HepG2 (cell line): ENCODE measurements at regions not wholly inside any gene's neighbourhood (a gene's known extent, or its start where the extent isn't known, plus 50 kb on each side); places are given as distances from the start of the nearest gene placed in this dataset.

Experiments
- CC2D1A ChIP-seq: sonication (generic); formaldehyde crosslinking; IDR thresholded peaks from 2 replicates; pipeline ENCODE4 v1.8.1; 2023; ENCODE audit warnings: mild to moderate bottlenecking, missing genetic modification reagents
- CREB1 ChIP-seq, 2 experiments: fragments of 450-650 bp in 1 of 2; IDR thresholded peaks; 2 replicates each; pipeline ENCODE4 v1.6.1; 2016 to 2017; ENCODE audit warnings: control low read depth in 1 of 2, mild to moderate bottlenecking in 1 of 2, missing compliant biosample characterization in 1 of 2, missing genetic modification characterization in 1 of 2
- FOSL2 ChIP-seq: sonication (generic); formaldehyde crosslinking; IDR thresholded peaks from 2 replicates; pipeline ENCODE4 v1.4.0; 2020; ENCODE audit warnings: missing genetic modification reagents
- GFI1 ChIP-seq: sonication (generic); formaldehyde crosslinking; IDR thresholded peaks from 2 replicates; pipeline ENCODE4 v1.5.0; 2020; ENCODE audit warnings: missing genetic modification reagents, mild to moderate bottlenecking, borderline replicate concordance
- IKZF4 ChIP-seq: sonication (generic); formaldehyde crosslinking; IDR thresholded peaks from 2 replicates; pipeline ENCODE4 v1.5.1; 2020; ENCODE audit warnings: borderline replicate concordance, mild to moderate bottlenecking, low read depth, missing genetic modification reagents; ENCODE audit errors: not compliant biosample characterization
- KDM3A ChIP-seq: IDR thresholded peaks from 2 replicates; pipeline ENCODE4 v1.6.1; 2018; ENCODE audit warnings: low read depth, missing compliant biosample characterization
- SAP130 ChIP-seq: IDR thresholded peaks from 2 replicates; pipeline ENCODE4 v1.6.1; 2016; ENCODE audit warnings: low read depth
- SYNCRIP ChIP-seq: fragments of 200-400 bp; formaldehyde crosslinking; IDR thresholded peaks from 2 replicates; pipeline ENCODE4 v1.6.1; 2018; ENCODE audit warnings: mild to moderate bottlenecking, low read depth, low read length; ENCODE audit not compliant: insufficient read depth
- TBL1XR1 ChIP-seq: fragments of 150-350 bp; IDR thresholded peaks from 2 replicates; pipeline ENCODE4 v1.6.1; 2014; ENCODE audit warnings: borderline replicate concordance, low read length; ENCODE audit not compliant: partially characterized antibody
- ZKSCAN1 ChIP-seq: fragments of 150-350 bp; IDR thresholded peaks from 2 replicates; pipeline ENCODE4 v1.6.1; 2014; ENCODE audit warnings: low read length
- ZNF138 ChIP-seq: sonication (generic); formaldehyde crosslinking; IDR thresholded peaks from 2 replicates; pipeline ENCODE4 v1.5.0; 2020; ENCODE audit warnings: mild to moderate bottlenecking, low read depth, missing genetic modification reagents
- ZNF441 ChIP-seq: sonication (generic); formaldehyde crosslinking; IDR thresholded peaks from 2 replicates; pipeline ENCODE4 v1.7.0; 2021; ENCODE audit warnings: missing genetic modification reagents, borderline replicate concordance
- ZNF557 ChIP-seq: sonication (generic); formaldehyde crosslinking; IDR thresholded peaks from 2 replicates; pipeline ENCODE4 v1.4.0; 2020; ENCODE audit warnings: missing genetic modification reagents
- ZSCAN20 ChIP-seq: sonication (generic); formaldehyde crosslinking; IDR thresholded peaks from 2 replicates; pipeline ENCODE4 v1.4.0; 2020; ENCODE audit warnings: missing genetic modification reagents, mild to moderate bottlenecking, borderline replicate concordance
- TF ChIP-seq, protein P1 (sequence below): sonication (generic); formaldehyde crosslinking; conservative IDR thresholded peaks from 2 replicates; pipeline ENCODE4 v1.8.0; 2022; ENCODE audit warnings: mild to moderate bottlenecking, moderate library complexity, missing genetic modification reagents
- TF ChIP-seq, protein P2 (sequence below): sonication (generic); formaldehyde crosslinking; conservative IDR thresholded peaks from 2 replicates; pipeline ENCODE4 v1.4.0; 2020; ENCODE audit warnings: missing genetic modification reagents
- TF ChIP-seq, protein P3 (sequence below): sonication (generic); formaldehyde crosslinking; conservative IDR thresholded peaks from 2 replicates; pipeline ENCODE4 v1.8.1; 2023; ENCODE audit warnings: missing genetic modification reagents
- TF ChIP-seq, protein P4 (sequence below): sonication (generic); formaldehyde crosslinking; conservative IDR thresholded peaks from 2 replicates; pipeline ENCODE4 v1.4.0; 2020; ENCODE audit warnings: missing genetic modification reagents
- TF ChIP-seq, protein P5 (sequence below): sonication (generic); formaldehyde crosslinking; IDR thresholded peaks from 2 replicates; pipeline ENCODE4 v1.4.0; 2020; ENCODE audit warnings: mild to moderate bottlenecking, missing genetic modification reagents
- TF ChIP-seq, protein P6 (sequence below): sonication (generic); formaldehyde crosslinking; conservative IDR thresholded peaks from 2 replicates; pipeline ENCODE4 v1.4.0; 2020; ENCODE audit warnings: missing genetic modification reagents

DNA sequence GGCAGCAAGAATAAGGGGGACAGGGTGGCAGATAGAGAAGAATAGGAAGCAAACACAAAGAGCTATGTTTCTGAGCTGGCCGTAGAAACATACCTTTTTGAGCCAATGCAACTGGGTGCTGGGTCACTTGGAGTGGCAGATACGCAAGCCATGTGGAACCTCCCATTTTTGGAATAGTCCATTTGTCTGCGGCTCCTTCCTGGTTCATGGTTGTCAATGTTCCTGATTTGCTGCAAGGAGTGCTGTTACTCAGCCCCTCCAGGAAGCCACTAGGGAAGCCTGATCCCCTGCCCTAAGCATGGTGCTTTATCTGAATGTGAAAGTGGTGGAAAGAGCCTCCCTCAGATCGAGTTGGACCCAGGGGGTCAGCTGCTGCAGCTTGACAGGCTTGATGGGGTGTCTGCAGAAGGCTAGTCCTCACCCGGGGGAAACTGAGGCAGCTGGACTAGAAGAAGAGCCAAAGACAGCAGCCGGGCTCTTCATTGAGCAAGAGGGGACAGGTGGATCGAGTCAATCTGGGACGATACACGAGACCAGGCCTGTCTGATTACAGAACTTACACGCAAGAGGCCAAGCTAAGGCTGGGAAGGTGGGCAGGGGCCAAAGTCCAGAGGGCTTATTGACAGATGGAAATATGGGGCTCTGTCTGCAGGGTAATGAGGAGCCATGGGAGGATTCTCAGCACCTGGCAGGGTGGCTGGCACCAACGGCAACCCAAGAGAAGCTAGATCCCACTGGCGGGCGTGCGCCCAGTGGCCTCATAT, 57.4 kb upstream of the CTNNBL1 start (continued):
- TF ChIP-seq, protein P1, sequence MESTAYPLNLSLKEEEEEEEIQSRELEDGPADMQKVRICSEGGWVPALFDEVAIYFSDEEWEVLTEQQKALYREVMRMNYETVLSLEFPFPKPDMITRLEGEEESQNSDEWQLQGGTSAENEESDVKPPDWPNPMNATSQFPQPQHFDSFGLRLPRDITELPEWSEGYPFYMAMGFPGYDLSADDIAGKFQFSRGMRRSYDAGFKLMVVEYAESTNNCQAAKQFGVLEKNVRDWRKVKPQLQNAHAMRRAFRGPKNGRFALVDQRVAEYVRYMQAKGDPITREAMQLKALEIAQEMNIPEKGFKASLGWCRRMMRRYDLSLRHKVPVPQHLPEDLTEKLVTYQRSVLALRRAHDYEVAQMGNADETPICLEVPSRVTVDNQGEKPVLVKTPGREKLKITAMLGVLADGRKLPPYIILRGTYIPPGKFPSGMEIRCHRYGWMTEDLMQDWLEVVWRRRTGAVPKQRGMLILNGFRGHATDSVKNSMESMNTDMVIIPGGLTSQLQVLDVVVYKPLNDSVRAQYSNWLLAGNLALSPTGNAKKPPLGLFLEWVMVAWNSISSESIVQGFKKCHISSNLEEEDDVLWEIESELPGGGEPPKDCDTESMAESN, result no peak
- TF ChIP-seq, protein P2, sequence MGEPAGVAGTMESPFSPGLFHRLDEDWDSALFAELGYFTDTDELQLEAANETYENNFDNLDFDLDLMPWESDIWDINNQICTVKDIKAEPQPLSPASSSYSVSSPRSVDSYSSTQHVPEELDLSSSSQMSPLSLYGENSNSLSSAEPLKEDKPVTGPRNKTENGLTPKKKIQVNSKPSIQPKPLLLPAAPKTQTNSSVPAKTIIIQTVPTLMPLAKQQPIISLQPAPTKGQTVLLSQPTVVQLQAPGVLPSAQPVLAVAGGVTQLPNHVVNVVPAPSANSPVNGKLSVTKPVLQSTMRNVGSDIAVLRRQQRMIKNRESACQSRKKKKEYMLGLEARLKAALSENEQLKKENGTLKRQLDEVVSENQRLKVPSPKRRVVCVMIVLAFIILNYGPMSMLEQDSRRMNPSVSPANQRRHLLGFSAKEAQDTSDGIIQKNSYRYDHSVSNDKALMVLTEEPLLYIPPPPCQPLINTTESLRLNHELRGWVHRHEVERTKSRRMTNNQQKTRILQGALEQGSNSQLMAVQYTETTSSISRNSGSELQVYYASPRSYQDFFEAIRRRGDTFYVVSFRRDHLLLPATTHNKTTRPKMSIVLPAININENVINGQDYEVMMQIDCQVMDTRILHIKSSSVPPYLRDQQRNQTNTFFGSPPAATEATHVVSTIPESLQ (CRISPR knock-in tag), result no peak
- TF ChIP-seq TBL1XR1 (no peak), FOSL2 (no peak; the same call in 1 of the 2 replicates), ZKSCAN1 (no peak), GFI1 (CRISPR knock-in tag) (no peak), ZNF138 (CRISPR knock-in tag) (no peak), CREB1 (IDR thresholded peaks at IDR 0.05) (no peak), CREB1 (CRISPR knock-in tag; IDR thresholded peaks at IDR 0.05) (no peak), ZNF441 (CRISPR knock-in tag) (no peak), CC2D1A (CRISPR knock-in tag) (no peak), ZSCAN20 (CRISPR knock-in tag) (no peak), SYNCRIP (no peak), SAP130 (CRISPR knock-in tag) (peak; percentile 27; the same call in 1 of the 2 replicates), IKZF4 (CRISPR knock-in tag) (no peak), KDM3A (CRISPR knock-in tag) (no peak), ZNF557 (no peak)
- TF ChIP-seq, protein P3, sequence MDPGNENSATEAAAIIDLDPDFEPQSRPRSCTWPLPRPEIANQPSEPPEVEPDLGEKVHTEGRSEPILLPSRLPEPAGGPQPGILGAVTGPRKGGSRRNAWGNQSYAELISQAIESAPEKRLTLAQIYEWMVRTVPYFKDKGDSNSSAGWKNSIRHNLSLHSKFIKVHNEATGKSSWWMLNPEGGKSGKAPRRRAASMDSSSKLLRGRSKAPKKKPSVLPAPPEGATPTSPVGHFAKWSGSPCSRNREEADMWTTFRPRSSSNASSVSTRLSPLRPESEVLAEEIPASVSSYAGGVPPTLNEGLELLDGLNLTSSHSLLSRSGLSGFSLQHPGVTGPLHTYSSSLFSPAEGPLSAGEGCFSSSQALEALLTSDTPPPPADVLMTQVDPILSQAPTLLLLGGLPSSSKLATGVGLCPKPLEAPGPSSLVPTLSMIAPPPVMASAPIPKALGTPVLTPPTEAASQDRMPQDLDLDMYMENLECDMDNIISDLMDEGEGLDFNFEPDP (CRISPR knock-in tag), result no peak
- TF ChIP-seq, protein P4, sequence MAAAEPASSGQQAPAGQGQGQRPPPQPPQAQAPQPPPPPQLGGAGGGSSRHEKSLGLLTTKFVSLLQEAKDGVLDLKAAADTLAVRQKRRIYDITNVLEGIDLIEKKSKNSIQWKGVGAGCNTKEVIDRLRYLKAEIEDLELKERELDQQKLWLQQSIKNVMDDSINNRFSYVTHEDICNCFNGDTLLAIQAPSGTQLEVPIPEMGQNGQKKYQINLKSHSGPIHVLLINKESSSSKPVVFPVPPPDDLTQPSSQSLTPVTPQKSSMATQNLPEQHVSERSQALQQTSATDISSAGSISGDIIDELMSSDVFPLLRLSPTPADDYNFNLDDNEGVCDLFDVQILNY (CRISPR knock-in tag), result no peak
- TF ChIP-seq, protein P5, sequence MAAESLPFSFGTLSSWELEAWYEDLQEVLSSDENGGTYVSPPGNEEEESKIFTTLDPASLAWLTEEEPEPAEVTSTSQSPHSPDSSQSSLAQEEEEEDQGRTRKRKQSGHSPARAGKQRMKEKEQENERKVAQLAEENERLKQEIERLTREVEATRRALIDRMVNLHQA, result no peak
- TF ChIP-seq, protein P6, sequence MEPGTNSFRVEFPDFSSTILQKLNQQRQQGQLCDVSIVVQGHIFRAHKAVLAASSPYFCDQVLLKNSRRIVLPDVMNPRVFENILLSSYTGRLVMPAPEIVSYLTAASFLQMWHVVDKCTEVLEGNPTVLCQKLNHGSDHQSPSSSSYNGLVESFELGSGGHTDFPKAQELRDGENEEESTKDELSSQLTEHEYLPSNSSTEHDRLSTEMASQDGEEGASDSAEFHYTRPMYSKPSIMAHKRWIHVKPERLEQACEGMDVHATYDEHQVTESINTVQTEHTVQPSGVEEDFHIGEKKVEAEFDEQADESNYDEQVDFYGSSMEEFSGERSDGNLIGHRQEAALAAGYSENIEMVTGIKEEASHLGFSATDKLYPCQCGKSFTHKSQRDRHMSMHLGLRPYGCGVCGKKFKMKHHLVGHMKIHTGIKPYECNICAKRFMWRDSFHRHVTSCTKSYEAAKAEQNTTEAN (CRISPR knock-in tag), result no peak
